GM19397 (cell line): ENCODE measurements at regions not wholly inside any gene's neighbourhood (a gene's known extent, or its start where the extent isn't known, plus 50 kb on each side); places are given as distances from the start of the nearest gene placed in this dataset.

Source experiments
- ATAC-seq: cut with Tn5 transposase; IDR thresholded peaks from one replicate; pipeline ENCODE4 v1.9.1; 2021; ENCODE audit warnings: mild to moderate bottlenecking, moderate library complexity; ENCODE audit not compliant: unreplicated experiment

DNA sequence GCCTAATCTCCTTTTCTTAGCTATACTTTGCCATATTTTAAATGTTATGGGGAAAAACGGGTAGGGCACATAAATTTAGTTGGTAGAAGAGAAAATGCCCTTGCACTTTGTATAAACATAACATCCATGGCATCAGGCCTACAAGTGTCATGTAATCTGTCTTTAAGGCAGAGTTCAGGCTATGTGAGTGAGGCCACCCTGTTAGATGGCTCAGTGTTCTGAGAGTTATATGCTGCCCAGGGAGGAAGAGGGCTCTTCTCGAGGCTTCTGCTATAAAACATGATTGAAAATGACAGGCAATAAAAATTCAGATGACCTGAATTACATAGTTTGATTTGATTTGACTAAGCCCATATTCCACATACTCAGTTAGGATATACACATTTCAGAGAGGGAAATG, 553.6 kb upstream of the MAP3K7 start:
- ATAC-seq, result no peak

DNA sequence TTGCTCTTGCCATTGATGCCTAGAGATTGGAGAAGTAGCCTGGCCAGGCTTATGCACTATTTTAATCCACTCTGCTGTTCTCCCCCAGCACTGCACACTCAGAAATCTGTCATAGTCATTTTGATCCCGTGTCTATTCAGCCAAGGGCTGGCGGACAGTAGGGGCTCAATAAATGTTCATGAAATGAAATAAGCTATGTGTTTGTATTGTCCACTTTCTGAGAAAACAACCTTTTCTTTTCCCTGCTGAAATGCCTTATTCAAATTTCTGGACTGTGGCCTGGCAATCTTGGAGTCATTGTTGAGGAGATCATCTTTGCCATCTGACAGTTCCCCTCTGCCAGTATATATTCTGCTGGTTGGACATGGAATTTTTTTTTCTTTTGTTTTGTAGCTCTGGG, 550.4 kb upstream of the MAP3K7 start:
- no peak for ATAC-seq

DNA sequence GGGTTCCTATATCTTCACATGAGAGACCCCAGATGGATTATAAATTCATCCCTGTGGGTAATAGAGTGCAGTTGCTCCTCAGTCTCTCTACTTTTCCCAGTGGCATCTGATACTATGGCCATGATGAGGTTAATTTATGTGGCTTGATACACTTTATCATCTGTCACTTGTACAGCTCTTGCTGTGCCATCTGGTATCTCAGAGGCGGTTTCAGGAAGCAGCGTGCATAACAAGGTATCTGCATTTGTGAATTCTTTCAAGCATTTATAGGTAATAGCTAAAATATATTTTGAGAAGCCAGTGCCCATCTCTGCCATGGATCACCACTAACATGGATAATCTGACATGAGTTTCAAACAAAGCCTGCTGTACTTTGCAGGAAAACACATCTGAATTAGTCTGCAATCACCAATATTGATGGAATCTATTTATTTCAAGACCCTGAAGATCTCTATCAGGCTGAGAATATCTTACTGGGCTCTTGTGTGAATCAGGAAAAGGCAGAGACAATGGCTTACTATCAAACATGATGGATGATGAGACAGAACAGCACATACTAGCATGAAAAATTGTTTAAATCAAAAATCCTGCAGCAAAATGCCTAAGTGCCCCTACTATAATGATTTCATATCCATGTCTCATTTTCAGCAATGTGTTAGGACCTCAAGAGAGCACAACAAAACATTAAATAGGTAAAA, 548.7 kb upstream of the MAP3K7 start:
- no peak for ATAC-seq

DNA sequence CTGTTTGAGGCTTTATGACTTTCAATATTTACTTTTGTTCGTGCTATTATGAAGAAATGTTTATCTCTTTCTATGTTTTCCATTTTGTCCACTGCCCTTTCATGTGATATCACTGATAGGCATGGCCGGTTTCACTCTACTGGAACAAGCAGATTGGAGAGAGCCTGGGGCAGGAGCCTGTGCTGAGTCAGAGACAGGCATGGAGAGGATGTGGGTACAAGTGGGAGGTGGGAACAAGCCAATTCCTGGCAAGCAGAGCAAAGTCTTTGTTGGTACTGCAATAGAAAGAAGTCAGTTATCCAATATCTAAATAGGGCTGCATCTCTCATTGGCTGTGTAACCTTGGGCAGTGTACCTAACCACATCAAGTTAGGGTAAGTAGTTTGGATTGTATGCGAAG, 545.6 kb upstream of the MAP3K7 start:
- ATAC-seq, result no peak

DNA sequence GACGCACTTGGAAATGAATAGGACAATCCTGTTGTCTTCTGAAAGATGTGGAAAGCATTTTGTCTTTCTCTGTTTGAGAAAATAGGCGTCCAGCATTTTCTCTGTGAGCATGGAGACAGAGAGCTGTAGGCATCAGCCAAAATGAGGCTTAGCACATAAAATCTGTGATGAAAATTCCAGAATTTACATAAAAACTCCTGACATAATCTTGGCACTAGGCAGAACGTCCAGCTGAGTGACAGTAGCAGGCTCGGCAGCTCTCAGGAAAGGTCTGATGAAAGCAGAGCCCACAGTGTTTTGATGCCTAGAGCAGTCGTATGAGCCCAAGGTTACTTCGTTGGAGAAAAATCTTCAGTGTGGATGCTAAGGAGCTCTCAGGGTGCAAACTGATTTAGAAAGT, 543.3 kb upstream of the MAP3K7 start:
- no peak for ATAC-seq

DNA sequence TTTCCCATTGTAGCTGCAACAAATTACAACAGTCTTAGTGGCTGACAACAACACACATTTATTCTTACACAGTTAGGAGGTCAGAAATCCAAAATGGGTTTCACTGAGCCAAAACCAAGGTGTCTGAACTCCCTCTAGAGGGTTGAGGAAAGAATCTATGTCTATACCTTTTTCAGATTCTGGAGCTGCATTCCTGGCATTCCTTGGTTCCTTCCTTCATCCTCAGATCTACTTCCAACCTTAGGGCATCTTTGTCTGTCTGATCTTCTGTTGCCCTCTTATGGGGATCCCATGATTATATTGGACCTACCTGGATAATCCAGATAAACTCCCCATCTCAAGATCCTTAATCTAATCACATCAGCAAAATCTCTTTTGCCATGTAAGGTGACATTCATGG, 540.9 kb upstream of the MAP3K7 start:
- no peak for ATAC-seq

DNA sequence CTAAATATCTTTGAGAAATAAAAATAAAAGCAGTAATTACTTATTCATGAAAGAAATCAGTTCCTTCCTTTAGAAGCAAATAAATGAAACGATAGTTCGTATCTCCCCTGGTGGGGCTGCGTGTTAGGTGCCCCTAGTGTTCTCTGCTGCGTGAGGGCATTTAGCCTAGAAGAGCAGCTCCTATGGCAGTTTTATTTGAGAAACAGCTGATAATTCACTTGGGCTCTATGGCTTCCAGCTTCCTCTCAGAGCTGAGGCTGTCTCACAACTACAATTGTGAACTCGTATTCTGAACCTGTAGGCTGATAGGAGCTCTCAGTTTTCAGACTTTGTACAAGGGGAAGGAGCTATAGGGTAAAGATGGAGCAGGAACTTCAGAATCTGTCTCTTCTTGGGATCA, 540.0 kb upstream of the MAP3K7 start:
- no peak for ATAC-seq

DNA sequence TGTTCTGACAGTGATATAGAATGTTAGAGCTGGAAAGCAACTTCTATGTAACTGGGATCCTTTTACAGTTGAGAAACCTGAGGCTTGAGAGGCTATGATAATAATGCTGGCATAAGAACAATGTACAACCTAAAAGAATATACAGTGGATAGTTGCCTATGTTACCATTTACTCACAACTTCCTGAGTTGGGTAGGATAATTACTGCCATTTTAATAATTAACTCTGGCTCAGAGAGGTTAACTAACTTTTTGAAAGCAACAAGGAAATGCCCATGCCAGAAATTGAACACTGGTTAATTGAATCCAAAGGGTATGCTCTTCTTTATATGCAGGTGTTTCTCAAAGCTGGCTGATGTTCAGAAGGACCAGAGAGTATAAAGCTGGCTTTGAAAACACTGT, 530.7 kb upstream of the MAP3K7 start:
- ATAC-seq, result no peak

DNA sequence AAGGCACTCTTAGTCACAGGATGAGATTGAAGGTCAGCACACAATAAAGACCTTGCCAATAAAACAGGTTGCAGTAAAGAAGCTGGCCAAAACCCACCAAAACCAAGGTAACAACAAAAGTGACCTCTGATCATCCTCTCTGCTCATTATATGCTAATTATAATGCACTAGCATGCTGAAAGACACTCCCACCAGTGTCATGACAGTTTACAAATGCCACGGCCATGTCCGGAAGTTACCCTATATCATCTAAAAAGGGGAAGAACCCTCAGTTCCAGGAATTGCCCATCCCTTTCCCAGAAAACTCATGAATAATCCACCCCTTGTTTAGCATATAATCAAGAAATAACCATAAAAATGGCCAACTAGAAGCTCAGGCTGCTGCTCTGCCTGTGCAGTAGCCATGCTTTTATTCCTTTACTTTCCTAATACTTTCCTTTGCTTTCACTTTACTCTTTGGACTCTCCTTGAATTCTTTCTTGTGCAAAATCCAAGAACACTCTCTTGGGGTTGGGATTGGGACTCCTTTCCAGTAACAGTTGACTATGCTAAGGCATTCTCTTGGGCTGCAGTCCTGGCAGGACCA, 527.3 kb upstream of the MAP3K7 start:
- no peak for ATAC-seq

DNA sequence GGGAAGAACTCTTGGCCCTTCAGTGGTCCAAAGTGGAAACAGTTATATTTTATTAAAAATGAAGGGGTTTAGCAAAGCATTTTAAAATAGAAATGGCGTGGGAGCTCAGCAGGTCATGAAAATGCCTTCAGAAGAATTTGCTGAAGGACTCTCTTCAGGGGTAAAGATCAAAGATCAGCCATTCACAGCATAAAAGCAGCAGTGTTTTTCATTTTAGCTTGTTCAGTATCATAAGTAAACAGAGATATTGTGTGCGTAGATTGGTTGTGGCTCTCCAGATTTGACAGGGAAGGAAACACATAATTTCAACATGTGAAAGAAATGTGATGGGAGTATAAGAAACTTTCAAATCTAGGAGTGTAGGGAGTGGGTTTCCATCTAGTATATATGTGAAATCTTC, 519.2 kb upstream of the MAP3K7 start:
- ATAC-seq, result no peak

DNA sequence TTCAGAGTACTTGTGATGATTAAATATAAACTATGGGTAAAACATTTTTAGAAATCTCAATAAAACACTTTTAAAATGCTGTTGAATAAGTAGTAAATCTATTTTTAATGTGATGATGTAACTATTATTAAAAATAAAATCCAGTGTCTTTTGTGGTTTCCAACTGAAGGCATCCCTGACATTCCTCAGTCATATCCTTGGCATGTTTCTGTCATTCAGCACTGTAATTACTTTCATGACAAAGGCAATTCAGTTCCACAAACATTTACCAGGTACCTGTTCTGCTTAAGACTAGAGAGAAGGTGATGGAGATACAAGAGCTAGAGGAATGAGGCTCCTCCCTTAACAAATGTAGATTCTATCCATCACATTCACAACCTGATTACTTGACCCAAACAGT, 518.7 kb upstream of the MAP3K7 start:
- ATAC-seq, result no peak

DNA sequence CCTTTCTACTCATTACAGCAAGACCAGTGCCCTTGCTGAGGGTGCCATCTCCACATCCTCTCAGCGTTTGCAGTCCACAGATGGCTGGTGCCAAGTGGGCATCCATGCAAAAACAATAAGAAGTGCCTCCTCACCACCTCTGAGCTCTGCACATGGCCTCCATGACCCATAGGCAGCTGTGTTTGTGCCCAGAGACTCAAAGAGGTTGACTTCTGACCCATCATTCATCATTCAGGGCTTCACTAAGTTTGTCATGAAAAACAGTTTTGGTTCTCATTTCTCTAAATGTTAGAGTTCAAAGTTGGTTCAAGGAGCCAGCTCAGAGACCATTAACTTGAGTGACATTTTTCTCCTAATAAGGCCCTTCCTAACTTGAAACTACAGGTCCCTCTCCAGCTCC, 512.6 kb upstream of the MAP3K7 start:
- ATAC-seq, result no peak

DNA sequence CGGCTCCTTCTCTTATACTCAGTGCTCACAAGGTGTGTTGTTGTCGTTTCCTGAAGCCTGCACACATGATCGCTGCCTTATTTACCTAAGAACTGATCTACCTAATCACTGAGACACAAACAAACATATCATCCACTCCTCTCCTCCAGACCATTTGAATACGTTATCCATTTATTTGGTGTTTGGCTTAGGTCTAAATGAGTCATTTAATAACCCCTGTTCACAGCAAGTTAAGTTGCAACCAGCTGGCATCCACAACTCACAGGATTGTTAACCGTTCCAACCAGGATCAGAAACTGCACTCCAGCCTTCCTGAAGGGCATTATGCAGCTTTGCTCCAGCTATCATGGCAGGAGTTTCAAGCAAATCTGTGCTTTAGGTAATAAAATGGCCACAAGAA, 511.1 kb upstream of the MAP3K7 start:
- ATAC-seq, result no peak

DNA sequence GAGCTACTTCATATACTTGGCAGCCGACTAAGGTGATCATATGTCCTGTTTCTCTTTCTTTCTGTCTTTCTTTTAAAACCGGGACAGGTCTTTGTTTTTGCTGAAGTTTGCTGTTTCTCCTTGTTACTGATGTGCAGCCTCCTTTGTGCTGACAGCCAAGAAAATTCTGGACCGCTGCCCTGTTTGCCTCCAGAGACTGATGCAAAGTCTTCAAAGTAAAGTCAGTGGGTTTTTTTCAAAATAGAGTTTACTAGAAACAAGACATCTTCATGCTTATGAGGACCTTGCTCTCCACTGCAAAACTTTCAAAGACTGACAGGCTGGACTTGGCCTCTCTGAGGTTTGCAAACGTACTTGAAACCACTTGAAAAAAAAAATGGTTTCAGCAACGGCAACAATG, 510.5 kb upstream of the MAP3K7 start:
- no peak for ATAC-seq

DNA sequence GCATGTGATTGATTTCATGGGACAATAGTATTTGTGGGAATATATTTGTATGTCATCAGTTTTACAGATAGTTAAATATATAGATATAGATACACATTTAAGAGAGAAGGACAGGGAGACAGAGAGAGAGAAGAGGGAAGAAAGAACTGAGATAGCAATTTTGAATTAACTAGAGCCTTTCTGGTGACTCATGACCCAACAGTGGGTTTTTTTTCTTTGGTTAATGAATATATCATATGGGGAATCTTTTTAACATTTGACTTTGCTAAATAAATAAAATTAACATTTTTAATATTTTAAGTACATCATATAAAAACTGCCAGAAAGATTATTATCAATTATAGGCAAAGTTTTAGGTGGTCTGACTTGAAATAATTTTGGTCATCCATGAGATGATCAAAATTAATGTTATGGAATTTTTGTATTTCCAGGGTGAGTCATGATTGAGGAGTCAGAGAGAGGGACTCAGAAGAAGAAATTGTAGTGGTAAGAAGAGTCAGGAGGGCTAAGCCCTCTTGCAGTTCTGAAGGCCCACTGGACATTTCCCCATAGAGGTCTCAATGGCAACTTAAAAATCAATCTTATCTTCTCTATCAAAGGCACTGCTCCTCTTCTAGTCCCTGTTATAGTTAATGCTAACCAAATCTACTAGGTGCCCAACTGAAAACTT, 508.1 kb upstream of the MAP3K7 start:
- ATAC-seq, result no peak

DNA sequence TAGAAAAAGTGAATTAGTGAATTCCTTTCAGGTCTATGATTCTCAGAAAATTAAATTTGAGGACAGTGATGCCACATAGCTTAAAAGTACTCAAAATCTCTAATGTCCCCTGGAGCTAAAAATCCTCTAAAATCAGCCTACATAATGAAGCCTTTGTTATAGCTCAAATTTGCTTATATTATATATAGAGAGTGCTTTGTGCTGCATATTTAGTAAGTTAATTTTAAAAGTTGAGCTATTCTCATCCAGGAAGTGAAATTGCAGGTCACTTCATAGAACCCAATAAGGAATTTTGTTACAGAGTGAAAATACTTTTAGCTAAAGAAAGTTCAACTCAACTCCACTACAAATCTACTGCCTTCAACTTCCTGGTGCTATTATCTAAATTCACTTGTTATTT, 507.5 kb upstream of the MAP3K7 start:
- no peak for ATAC-seq

DNA sequence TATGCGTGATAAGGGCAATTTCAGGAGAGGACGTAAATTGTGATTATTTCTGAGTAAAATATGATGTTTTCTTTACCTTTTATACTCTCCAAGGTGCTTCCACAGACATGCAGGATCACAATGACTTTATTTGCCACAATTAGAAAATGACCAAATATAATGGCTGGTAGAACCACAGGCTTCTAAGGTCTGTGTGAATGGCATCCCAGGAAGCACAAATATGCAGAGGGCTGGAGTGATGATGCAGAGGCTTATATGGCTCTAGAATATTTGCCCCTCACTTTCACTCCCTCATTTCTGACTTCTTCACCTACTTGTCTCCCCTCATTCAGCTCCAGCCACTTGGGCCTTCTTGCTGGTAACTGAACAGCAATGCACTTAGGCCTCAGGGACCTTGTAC, 502.1 kb upstream of the MAP3K7 start:
- ATAC-seq, result no peak

DNA sequence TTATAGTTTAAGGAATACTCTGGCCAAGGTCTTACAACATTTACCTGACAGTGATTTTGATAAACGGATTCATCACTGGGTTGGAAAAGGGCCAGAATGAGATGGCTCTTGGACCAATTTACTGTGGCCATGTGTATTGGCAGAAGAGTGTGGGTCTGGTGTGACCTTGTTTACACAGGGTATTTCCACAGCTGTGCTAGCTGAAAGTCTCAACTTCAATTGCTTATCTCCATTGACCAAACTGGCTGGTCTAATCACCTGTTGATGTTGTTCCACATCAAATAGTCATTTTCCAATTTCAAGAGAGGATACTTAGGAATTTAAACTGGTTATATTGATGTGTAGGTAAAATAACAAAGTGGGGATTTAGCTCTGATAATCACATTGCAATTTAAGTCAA, 501.6 kb upstream of the MAP3K7 start:
- no peak for ATAC-seq

DNA sequence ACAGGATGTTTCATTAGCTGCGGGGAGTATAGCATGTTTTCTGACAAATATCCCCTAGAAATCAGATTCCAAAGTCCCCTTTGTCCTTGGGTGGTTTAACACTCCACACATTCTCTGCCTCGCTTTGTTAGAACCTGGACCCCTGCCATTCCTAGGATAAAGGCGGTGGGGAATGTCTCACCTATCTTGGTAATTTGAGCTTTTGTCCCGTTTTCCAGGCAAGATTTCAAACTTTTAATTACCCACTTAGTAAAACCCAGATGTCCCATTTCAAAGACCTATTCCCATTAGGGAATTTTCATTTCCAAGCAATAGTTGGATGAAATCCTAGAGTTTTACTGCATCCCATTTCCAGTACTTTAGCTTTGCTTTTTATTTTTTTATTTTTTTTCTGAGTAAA, 501.0 kb upstream of the MAP3K7 start:
- no peak for ATAC-seq

DNA sequence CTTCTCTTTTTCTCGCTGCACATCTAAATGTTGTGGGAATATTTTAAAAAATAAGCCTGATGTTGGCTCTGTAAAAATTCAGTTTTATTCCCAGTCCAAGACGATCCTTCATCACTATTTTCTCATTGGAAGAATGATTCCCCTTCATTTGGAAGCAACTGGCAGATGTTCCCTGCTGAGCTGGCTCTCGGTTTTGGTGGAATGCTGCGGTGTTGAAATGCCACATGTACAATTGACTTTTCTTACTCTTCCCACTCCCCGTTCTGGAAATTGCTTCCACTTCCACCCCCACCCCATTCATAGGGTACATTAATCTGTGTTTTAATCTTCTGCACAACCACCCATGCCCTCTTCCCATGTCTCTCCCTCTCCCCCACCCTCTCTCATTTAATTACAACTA, 496.3 kb upstream of the MAP3K7 start:
- no peak for ATAC-seq

DNA sequence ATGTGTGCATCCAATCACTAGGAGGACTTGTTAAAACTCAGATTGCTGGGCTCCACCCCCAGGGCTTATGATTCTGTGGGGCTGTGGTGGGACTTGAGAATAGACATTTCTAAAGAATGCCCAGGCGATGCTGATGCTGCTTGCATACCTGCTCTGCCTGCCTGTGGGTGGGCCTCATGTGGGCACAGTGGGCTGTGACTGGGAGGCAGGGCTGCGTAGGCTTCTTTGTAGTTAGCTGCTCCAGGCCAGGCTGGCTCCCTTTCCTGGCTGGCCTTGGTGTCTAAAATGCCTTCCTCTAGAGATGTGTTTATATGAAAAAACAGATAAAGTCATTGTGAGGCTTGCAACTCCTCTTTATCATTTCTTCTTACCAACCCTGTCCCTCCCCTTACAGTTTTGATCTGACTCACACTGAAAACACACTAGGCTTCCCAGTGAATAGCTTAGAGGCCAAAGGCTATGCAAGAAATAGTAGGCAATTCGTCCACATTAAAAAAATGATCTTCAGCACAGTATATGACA, 495.5 kb upstream of the MAP3K7 start:
- ATAC-seq, result no peak

DNA sequence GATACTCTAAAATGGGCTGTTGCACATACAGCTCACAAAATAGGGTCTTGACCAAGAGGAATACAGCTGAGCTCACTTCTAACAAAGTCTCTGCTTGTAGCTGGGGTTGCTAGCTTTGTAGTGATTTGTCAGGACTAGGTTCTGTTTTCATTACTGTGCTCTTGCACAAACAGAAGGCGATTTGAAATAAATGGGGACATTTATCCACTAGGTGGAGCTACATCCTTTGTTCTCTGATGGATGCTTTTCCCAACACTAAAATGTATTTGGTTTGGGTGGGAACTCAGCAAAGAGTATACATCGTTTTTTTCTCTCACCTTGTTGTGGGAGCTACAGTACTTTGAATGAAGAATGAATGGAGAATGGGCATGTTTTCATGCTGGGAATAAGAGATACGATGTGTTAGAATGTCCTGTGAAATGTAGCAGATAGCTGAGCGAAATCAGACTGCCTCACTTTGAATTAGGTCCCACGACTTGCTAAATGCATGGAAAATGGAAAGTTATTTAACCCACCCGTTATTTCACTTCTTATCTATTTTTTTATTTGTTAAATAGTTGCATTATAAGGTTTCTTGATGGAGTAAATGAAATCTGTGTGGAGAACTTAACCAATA, 494.7 kb upstream of the MAP3K7 start:
- peak; percentile 58 for ATAC-seq
